ENCODE measurements at regions not wholly inside any gene's neighbourhood (a gene's known extent, or its start where the extent isn't known, plus 50 kb on each side); places are given as distances from the start of the nearest gene placed in this dataset.

- TF ChIP-seq CHD7 (IDR thresholded peaks at IDR 0.05; ENCODE audit: insufficient replicate concordance, low read length) (no peak), FOSL1 (IDR thresholded peaks at IDR 0.05; ENCODE audit: insufficient read depth, low read depth, low read length) (no peak), EZH2 (IDR thresholded peaks at IDR 0.05; ENCODE audit: low read depth, low read length, severe bottlenecking) (no peak), TCF12 (IDR thresholded peaks at IDR 0.05; ENCODE audit: low read depth, low read length) (no peak), SIX5 (IDR thresholded peaks at IDR 0.05; ENCODE audit: low read depth, low read length) (no peak), YY1 (IDR thresholded peaks at IDR 0.05; ENCODE audit: low read depth, low read length) (no peak), CREB1 (IDR thresholded peaks at IDR 0.05) (no peak), EP300 (IDR thresholded peaks at IDR 0.05; ENCODE audit: borderline replicate concordance in 1 of 2, low read depth in 2 of 2, low read length in 2 of 2) (no peak), CHD1 (IDR thresholded peaks at IDR 0.05; ENCODE audit: low read depth, low read length) (no peak), RNF2 (IDR thresholded peaks at IDR 0.05; ENCODE audit: borderline replicate concordance, low read depth, low read length, missing control alignments, poor library complexity, severe bottlenecking) (no peak), EGR1 (IDR thresholded peaks at IDR 0.05; ENCODE audit: borderline replicate concordance, low read depth, low read length) (no peak)
Observed at GRCh38 chr2:116696903-116697302, 1117.6 kb upstream of the DDX18 start (continued).
